ENCODE measurements at regions not wholly inside any gene's neighbourhood (a gene's known extent, or its start where the extent isn't known, plus 50 kb on each side); places are given as distances from the start of the nearest gene placed in this dataset.
"Not testable (repeated sequence)": the region's sequence is repeated elsewhere in the genome, so short reads cannot be mapped to it uniquely, and the experiment has no call there.

GRCh38 chr20:43826943-43827342 lies 87.7 kb upstream of the TOX2 start:
- not testable (repeated sequence) for TF ChIP-seq POLR2A (IDR thresholded peaks at IDR 0.05); POLR2AphosphoS5 (IDR thresholded peaks at IDR 0.05); CTCF (IDR thresholded peaks at IDR 0.05 in 8 of 11, conservative IDR thresholded peaks at IDR 0.05 in 3 of 11)

All from spleen (tissue), 7 donors.